GM21737 (cell line): ENCODE measurements at regions not wholly inside any gene's neighbourhood (a gene's known extent, or its start where the extent isn't known, plus 50 kb on each side); places are given as distances from the start of the nearest gene placed in this dataset.

ENCODE experiments used
- ATAC-seq: cut with Tn5 transposase; IDR thresholded peaks from one replicate; pipeline ENCODE4 v1.9.1; 2021; ENCODE audit warnings: mild to moderate bottlenecking, moderate library complexity; ENCODE audit not compliant: unreplicated experiment

GRCh38 chr3:31135546-31135945, 241.1 kb upstream of the GADL1 start:
- no peak for ATAC-seq

DNA sequence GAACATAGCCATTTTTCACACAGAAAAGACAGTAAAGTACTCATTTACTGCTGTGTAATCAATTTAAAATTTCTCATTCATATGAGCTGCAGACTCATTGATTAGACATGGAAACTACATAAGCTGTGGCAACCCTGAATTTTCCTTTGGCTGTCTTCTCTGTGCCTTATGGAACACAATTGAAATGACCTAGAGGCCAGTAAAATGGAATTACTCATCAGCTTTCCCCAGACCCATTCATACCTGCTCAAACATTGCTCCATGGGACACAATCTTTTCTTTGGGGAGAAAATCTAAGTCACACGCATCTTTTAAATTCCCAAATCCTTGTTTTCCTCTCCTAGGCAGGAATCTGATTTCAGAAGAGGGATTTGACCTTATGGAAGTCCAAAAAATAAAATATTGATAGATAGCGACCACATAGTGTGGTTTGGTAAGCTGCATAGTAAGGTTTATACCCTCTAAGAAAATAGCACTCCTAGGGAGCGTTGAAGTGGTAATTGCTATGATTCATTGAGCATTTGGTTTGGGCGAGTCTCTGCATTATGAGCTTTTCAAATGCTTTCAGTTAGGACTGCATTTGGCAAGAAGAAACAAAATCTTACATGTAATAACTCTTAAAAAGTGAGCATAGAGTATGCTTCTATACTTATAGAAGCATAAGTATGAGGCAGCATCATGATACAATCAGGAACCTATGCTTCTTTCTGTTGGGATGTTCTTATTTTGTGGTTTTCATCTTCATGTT, 243.4 kb upstream of the GADL1 start:
- ATAC-seq = no peak

DNA sequence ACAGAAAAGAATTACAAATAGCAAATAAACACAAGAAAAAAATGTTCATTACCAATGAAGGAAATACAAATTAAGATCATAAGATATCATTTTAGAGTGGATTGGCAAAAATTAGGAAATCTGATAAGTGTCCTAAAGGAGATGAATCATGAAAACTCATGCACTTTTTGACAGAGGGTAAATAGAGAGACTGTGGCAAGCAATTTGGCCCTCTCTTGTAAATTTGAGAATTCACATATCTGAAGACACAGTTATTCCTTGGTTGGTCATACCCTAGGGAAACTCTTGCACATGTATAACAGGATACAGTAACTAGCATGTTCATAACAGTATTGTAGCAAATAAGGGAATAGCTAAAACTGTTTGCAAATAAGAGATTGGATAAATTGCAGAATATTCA, 246.0 kb upstream of the GADL1 start:
- no peak for ATAC-seq

GRCh38 chr3:31142139-31142538, 247.7 kb upstream of the GADL1 start:
- ATAC-seq = no peak

DNA sequence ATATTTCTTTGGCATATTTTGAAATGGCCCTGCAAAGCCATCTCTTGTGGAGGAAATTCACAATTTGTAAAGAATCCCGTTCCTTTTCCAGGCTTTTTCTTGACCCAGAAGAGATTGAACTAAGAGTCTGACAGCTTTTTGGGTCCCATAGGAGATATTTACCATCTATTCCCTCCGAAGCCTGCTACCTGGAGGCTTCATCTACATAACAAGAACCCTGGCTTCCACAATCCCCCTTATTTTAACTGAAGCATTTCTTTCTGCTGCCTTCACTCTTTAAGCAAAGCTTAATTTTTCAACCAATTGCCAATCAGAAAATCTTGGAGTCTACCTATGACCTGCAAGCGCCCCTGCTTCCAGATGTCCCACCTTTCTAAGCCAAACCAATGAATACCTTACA, 248.1 kb upstream of the GADL1 start:
- ATAC-seq = no peak

GRCh38 chr3:31145062-31145461, 250.6 kb upstream of the GADL1 start:
- no peak for ATAC-seq

DNA sequence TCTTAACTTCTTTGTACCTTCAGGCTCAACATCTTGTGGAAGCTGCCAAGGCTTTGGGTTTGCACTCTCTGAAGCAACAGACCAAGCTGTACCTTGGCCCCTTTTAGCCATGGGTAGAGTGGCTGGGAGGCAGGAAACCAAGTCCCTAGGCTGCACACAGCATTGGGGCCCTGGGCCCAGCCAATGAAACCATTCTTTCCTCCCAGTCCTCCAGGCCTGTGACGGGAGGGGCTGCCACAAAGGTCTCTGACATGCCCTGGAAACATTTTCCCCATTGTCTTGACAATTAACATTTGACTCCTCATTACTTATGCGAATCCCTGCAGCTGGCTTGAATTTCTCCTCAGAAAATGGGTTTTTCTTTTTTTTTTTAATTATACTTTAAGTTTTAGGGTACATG, 253.1 kb upstream of the GADL1 start:
- ATAC-seq = no peak

- ATAC-seq = no peak
These were observed 262.7 kb upstream of the GADL1 start for GRCh38 chr3:31157047-31157694.

- no peak for ATAC-seq
These were observed 263.6 kb upstream of the GADL1 start for GRCh38 chr3:31157893-31158620.

- ATAC-seq = no peak
These were observed 265.0 kb upstream of the GADL1 start for GRCh38 chr3:31159331-31160039.

- no peak for ATAC-seq
These were observed 267.4 kb upstream of the GADL1 start for GRCh38 chr3:31161889-31162288.

GRCh38 chr3:31164381-31164780, 269.9 kb upstream of the GADL1 start:
- ATAC-seq = no peak

GRCh38 chr3:31165399-31165860, 271.0 kb upstream of the GADL1 start:
- ATAC-seq = no peak

DNA sequence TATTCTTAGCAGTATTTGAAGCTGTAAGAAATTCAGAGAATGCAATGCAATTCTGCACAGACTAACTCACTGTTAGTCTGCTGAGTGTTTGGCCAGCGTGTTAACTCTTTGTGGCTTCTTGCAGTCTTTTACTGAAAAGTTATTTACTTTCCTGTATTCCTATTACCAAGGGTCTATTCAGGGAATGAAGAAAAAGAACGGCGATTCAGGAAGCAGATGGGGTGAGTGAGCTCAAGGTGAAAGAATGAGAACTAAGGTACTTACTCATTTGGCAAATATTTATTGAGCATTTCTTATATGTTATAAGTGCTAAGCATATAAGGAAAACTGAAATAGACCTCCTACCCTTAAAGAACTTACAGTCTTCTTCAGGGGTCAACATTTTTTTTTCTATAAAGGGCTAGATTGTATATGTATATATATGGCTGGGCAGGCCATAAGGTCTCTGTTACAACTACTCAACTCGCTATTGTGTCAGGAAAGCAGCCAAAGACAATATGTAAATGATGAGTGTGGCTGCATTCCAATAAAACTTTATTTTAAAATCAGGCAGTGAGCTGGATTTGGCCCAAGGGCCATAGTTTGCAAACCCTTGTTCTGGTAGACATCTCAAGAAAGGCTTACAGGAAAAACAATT, 271.9 kb upstream of the GADL1 start:
- ATAC-seq = no peak

GRCh38 chr3:31167666-31168065, 273.2 kb upstream of the GADL1 start:
- ATAC-seq = no peak

DNA sequence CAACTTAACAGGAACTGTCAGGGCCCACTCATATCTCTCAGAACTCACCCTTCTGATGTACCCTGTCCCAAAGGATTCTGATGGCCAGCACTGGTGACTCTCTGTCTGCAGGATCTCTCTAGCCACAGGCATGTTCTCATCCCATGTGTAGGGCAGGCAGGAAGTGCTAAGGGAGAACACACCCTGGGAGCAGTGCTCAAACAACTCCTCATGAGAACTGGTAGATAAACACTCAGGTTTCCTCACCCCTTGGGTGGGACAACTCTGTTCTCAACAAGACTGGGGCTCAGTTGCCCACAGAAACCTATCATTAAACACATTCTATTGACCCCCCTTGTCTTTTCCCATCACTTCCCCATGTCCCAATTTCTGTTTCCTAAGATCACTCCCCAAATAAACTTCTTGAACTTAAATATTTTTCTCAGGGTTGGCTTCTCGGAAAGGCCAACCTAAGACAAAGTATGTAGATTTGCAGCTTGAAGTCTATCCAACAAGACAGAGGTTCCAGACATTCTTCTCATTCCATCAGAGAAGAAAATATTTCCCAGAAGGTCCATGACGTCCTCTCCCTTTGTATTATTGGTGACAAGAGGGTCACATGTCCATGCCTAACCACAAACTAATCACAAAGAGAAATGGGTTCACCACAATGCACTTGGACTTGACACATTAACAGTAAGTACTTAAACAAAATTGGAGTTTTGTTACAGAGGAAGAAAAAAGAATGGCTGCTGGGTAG, 276.6 kb upstream of the GADL1 start:
- no peak for ATAC-seq

DNA sequence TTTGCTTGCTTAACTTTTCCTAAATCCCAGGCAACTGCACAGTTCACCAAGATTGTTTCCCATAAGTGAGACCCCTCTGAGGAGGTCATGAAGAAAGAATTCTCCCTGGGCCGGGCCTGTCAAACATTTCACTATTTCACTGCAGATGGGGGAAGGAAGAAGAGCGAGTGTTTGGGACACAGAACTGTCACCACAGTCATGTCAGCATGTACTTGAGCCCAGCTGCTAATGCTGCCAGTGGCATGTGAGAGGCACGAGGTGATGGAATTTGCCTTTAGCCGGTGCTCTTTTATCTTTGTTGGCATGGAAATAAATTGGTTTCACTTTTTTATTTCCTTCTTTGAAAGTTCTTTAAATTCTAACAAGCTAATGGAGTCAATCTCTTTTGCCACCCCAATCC, 277.9 kb upstream of the GADL1 start:
- no peak for ATAC-seq

- ATAC-seq = no peak
These were observed 278.8 kb upstream of the GADL1 start for GRCh38 chr3:31173118-31173718.

DNA sequence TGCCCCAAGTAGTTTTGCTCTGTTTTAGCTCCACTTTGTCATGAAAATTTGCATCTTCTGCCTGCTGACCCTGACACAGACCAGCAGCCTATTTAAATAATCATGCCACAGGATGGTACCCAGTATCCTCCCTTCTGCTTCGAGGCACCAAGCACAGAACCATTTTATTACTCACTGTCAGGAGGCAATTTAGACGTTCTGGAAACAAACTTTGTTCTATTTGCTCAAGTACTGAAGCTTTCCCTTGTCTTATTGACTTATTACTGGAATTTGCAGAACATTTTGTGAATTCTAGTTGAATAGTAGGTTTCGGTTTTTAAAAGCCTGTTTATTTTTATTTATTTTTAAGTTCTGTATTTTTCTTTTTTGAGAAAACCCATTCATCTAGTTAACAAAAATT, 279.6 kb upstream of the GADL1 start:
- no peak for ATAC-seq

DNA sequence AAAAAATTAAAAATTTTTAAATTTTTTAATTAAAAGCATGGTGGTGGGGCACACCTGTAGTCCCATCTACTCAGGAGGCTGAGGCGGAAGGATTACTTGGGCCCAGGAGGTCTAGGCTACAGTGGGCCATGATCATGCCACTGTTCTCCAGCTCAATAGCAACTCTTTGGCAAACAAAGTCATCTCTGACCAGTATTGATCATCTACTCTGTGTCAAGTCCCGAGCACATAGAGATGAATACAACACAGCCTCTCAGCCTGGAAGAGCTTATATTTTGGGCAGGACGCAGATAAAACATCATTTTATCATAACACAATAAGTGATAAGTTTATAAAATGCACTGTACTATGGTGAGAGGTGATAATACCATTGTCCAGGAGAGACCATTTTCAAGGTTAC, 281.6 kb upstream of the GADL1 start:
- no peak for ATAC-seq
